ENCODE measurements at regions not wholly inside any gene's neighbourhood (a gene's known extent, or its start where the extent isn't known, plus 50 kb on each side); places are given as distances from the start of the nearest gene placed in this dataset.
"Not testable (repeated sequence)": the region's sequence is repeated elsewhere in the genome, so short reads cannot be mapped to it uniquely, and the experiment has no call there.

GRCh38 chr7:97928844-97929243 lies 56.6 kb upstream of the ASNS start:
- DNase-seq (ENCODE audit: low read depth, low spot score); H3K9me3 ChIP-seq (ENCODE audit: control insufficient read depth, insufficient read depth, low read depth, low read length); H3K27ac ChIP-seq (ENCODE audit: low read length); POLR2A ChIA-PET; CTCF ChIA-PET; ATAC-seq; BruUV-seq (replicated peaks); H3K27me3 ChIP-seq (ENCODE audit: control insufficient read depth, insufficient read depth, low read length); H3K4me1 ChIP-seq (ENCODE audit: control insufficient read depth, insufficient read depth, low read length); H3K36me3 ChIP-seq (ENCODE audit: control insufficient read depth, insufficient read depth, low read length); in situ Hi-C loops (cut with HindIII; ENCODE audit: low pct_unique_long_range_greater_than_20kb, low sequenced_read_pairs); H3K4me3 ChIP-seq (ENCODE audit: low read depth in 2 of 2, low read length in 2 of 2): not testable (repeated sequence)
- intact Hi-C loops (cut with micrococcal nuclease; ENCODE audit: unreplicated experiment): loop anchor here (5.0 kb wide), 1 partner anchor 57 kb away; the partner anchor contains the start of gene ASNS

GRCh38 chr7:97927790-97928748 lies 55.9 kb upstream of the ASNS start:
- CTCF ChIA-PET; H3K36me3 ChIP-seq (ENCODE audit: control insufficient read depth, insufficient read depth, low read length); POLR2A ChIA-PET; DNase-seq (ENCODE audit: low read depth, low spot score); H3K4me1 ChIP-seq (ENCODE audit: control insufficient read depth, insufficient read depth, low read length); H3K9me3 ChIP-seq (ENCODE audit: control insufficient read depth, insufficient read depth, low read depth, low read length); H3K27ac ChIP-seq (ENCODE audit: low read length); in situ Hi-C loops (cut with HindIII; ENCODE audit: low pct_unique_long_range_greater_than_20kb, low sequenced_read_pairs); BruUV-seq (replicated peaks); H3K27me3 ChIP-seq (ENCODE audit: control insufficient read depth, insufficient read depth, low read length): not testable (repeated sequence)
- intact Hi-C loops (cut with micrococcal nuclease; ENCODE audit: unreplicated experiment): loop anchor here (5.0 kb wide), 1 partner anchor 56 kb away; the partner anchor contains the start of gene ASNS
- peak; percentile 78; the same call in 1 of the 2 replicates for ATAC-seq
- peak; percentile 96 for TF ChIP-seq CTCF (IDR thresholded peaks at IDR 0.05)
- peak overlapping the region; percentile 37 to 48 for H3K4me3 ChIP-seq (ENCODE audit: low read depth in 2 of 2, low read length in 2 of 2)

Measured in Panc1 (cell line).